H1 (cell line): ENCODE measurements at regions not wholly inside any gene's neighbourhood (a gene's known extent, or its start where the extent isn't known, plus 50 kb on each side); places are given as distances from the start of the nearest gene placed in this dataset.
A peak's percentile ranks its signal among the peaks of the same experiment; 100 is the strongest.

Source experiments
- CTCF ChIA-PET: fragments of 300-600 bp; sonication (Branson Sonifier 250); formaldehyde crosslinking; loops from one replicate; lab custom pipeline; 2021; ENCODE audit not compliant: partially characterized antibody; lab: Charles Lee
- POLR2A ChIA-PET: fragments of 300-600 bp; sonication (Branson Sonifier 250); formaldehyde crosslinking; loops from one replicate; lab custom pipeline; 2021; ENCODE audit warnings: inconsistent platforms; ENCODE audit not compliant: partially characterized antibody; lab: Charles Lee
- DNase-seq, 2 experiments: peaks; one replicate each; pipeline versions ENCODE4 v3.0.0 to v3.0.0-alpha.2; 2010 to 2022; ENCODE audit warnings: low spot score in 2 of 2, low read depth in 1 of 2, mixed read lengths in 1 of 2
- FAIRE-seq: peaks from 2 replicates; lab custom pipeline; 2011; peaks lifted over from hg19 to GRCh38; lab: Jason Lieb, UNC
- H2AFZ ChIP-seq: 2 replicates; pipeline ENCODE4 v1.8.1; 2012; ENCODE audit warnings: low read length, inconsistent platforms
- H2AK5ac ChIP-seq: 2 replicates; pipeline ENCODE4 v1.6.1; 2013; ENCODE audit warnings: low read depth, low read length
- H2BK120ac ChIP-seq: replicated peaks from 2 replicates; pipeline ENCODE3; 2013; ENCODE audit warnings: low read depth, low read length, inconsistent platforms
- H2BK12ac ChIP-seq: 2 replicates; pipeline ENCODE4 v1.6.1; 2013; ENCODE audit warnings: low read depth, low read length
- H2BK15ac ChIP-seq: 2 replicates; pipeline ENCODE4 v1.6.1; 2013; ENCODE audit warnings: low read length
- H2BK20ac ChIP-seq: 2 replicates; pipeline ENCODE4 v1.6.1; 2013; ENCODE audit warnings: low read length
- H2BK5ac ChIP-seq: 2 replicates; pipeline ENCODE4 v1.6.1; 2013; ENCODE audit warnings: low read depth, low read length
- H3K14ac ChIP-seq: 2 replicates; pipeline ENCODE4 v1.6.1; 2013; ENCODE audit warnings: inconsistent platforms; ENCODE audit not compliant: insufficient read length
- H3K18ac ChIP-seq: 2 replicates; pipeline ENCODE4 v1.6.1; 2013; ENCODE audit warnings: low read length; ENCODE audit errors: extremely low read depth
- H3K23ac ChIP-seq: 2 replicates; pipeline ENCODE4 v1.6.1; 2013; ENCODE audit warnings: inconsistent platforms; ENCODE audit not compliant: insufficient read length
- H3K23me2 ChIP-seq: 2 replicates; pipeline ENCODE4 v1.6.1; 2013; ENCODE audit warnings: low read depth, low read length
- H3K27ac ChIP-seq: 2 replicates; pipeline ENCODE4 v1.6.1; 2011; ENCODE audit warnings: low read depth, low read length, inconsistent platforms
- H3K27me3 ChIP-seq, 4 experiments: replicated peaks in 1 of 4; 1 replicate in 1 of 4; 2 replicates in 3 of 4; pipeline versions ENCODE4 v1.6.1 to v1.8.1; 2011 to 2013; ENCODE audit warnings: low read length in 3 of 4, mild to moderate bottlenecking in 3 of 4, inconsistent platforms in 2 of 4, mixed read lengths in 2 of 4, moderate library complexity in 1 of 4; ENCODE audit not compliant: control insufficient read depth in 3 of 4, insufficient read depth in 3 of 4; ENCODE audit errors: extremely low read depth in 1 of 4
- H3K36me3 ChIP-seq, 4 experiments: 2 replicates each; pipeline versions ENCODE4 v1.6.1 to v1.8.1; 2011 to 2013; ENCODE audit warnings: mild to moderate bottlenecking in 4 of 4, low read length in 3 of 4, moderate library complexity in 2 of 4, control low read depth in 1 of 4, inconsistent platforms in 1 of 4; ENCODE audit not compliant: insufficient read depth in 4 of 4, control insufficient read depth in 2 of 4
- H3K4ac ChIP-seq: replicated peaks from 2 replicates; pipeline ENCODE3; 2013; ENCODE audit warnings: low read length, low read depth, mixed read lengths, inconsistent platforms; ENCODE audit not compliant: insufficient read length
- H3K4me1 ChIP-seq, 4 experiments: replicated peaks in 1 of 4; 1 replicate in 1 of 4; 2 replicates in 3 of 4; pipeline versions ENCODE4 v1.6.1 to v1.8.1; 2011 to 2013; ENCODE audit warnings: low read length in 3 of 4, inconsistent platforms in 2 of 4, mixed read lengths in 1 of 4; ENCODE audit not compliant: insufficient read depth in 4 of 4, control insufficient read depth in 3 of 4
- H3K4me2 ChIP-seq, 2 experiments: 2 replicates each; pipeline versions ENCODE4 v1.6.1 to v1.8.1; 2011 to 2013; ENCODE audit warnings: low read depth in 2 of 2, low read length in 2 of 2, control low read depth in 1 of 2, inconsistent platforms in 1 of 2, mild to moderate bottlenecking in 1 of 2; ENCODE audit not compliant: insufficient read depth in 1 of 2
- H3K4me3 ChIP-seq, 4 experiments: fragments of 200-600, 300-600 bp in 1 of 4; sonication (generic), shearing (Covaris generic), sonication (Bioruptor Twin) in 1 of 4; 2 replicates each; pipeline versions ENCODE4 v1.5.1 to v1.8.1; 2011 to 2016; ENCODE audit warnings: low read length in 4 of 4, low read depth in 3 of 4, control low read depth in 2 of 4, inconsistent platforms in 2 of 4, mild to moderate bottlenecking in 2 of 4, mixed read lengths in 1 of 4, moderate library complexity in 1 of 4; ENCODE audit not compliant: insufficient read depth in 2 of 4; ENCODE audit errors: extremely low read depth in 1 of 4
- H3K56ac ChIP-seq: replicated peaks from 2 replicates; pipeline ENCODE3; 2013; ENCODE audit warnings: low read depth, mild to moderate bottlenecking, mixed read lengths, low read length, inconsistent platforms; ENCODE audit not compliant: insufficient read length
- H3K79me1 ChIP-seq: 2 replicates; pipeline ENCODE4 v1.6.1; 2013; ENCODE audit warnings: low read depth, low read length, control low read depth
- H3K79me2 ChIP-seq, 2 experiments: 2 replicates each; pipeline versions ENCODE4 v1.6.1 to v1.8.1; 2012 to 2013; ENCODE audit warnings: low read length in 2 of 2, mild to moderate bottlenecking in 2 of 2, inconsistent platforms in 1 of 2; ENCODE audit not compliant: insufficient read depth in 2 of 2, control insufficient read depth in 1 of 2
- H3K9ac ChIP-seq, 4 experiments: replicated peaks in 1 of 4; 1 replicate in 1 of 4; 2 replicates in 3 of 4; pipeline versions ENCODE4 v1.6.1 to v1.8.1; 2011 to 2013; ENCODE audit warnings: low read depth in 3 of 4, low read length in 3 of 4, control low read depth in 2 of 4, mild to moderate bottlenecking in 2 of 4, moderate library complexity in 2 of 4, inconsistent platforms in 1 of 4; ENCODE audit errors: extremely low read depth in 1 of 4
- H3K9me3 ChIP-seq, 2 experiments: 2 replicates each; pipeline versions ENCODE4 v1.6.1 to v1.8.1; 2012 to 2013; ENCODE audit warnings: mild to moderate bottlenecking in 2 of 2, moderate library complexity in 2 of 2, control low read depth in 1 of 2, inconsistent platforms in 1 of 2, low read depth in 1 of 2, low read length in 1 of 2, mixed read lengths in 1 of 2; ENCODE audit not compliant: insufficient read depth in 2 of 2
- H4K20me1 ChIP-seq, 2 experiments: replicated peaks in 1 of 2; 2 replicates each; pipeline versions ENCODE3 to v1.8.1; 2011 to 2013; ENCODE audit warnings: inconsistent platforms in 2 of 2, low read length in 2 of 2, mild to moderate bottlenecking in 1 of 2; ENCODE audit not compliant: insufficient read depth in 2 of 2, control insufficient read depth in 1 of 2
- H4K5ac ChIP-seq: 2 replicates; pipeline ENCODE4 v1.6.1; 2013; ENCODE audit warnings: low read length, low read depth, mixed read lengths, inconsistent platforms; ENCODE audit not compliant: insufficient read length
- H4K8ac ChIP-seq: 2 replicates; pipeline ENCODE4 v1.8.0; 2013; ENCODE audit warnings: mild to moderate bottlenecking, moderate library complexity, low read length, inconsistent platforms; ENCODE audit not compliant: insufficient read depth; ENCODE audit errors: extremely low read depth
- H4K91ac ChIP-seq: replicated peaks from 2 replicates; pipeline ENCODE3; 2013; ENCODE audit warnings: low read length, mixed read lengths, inconsistent platforms; ENCODE audit not compliant: insufficient read length
- NANOG ChIP-seq: IDR thresholded peaks from 2 replicates; pipeline ENCODE4 v1.6.1; 2011; ENCODE audit warnings: low read length, low read depth, mild to moderate bottlenecking, inconsistent platforms; ENCODE audit not compliant: insufficient read depth, poor library complexity, severe bottlenecking
- POLR2AphosphoS5 ChIP-seq: IDR thresholded peaks from 2 replicates; pipeline ENCODE4 v1.6.1; 2011; ENCODE audit warnings: low read depth, low read length
- RFX5 ChIP-seq: IDR thresholded peaks from 2 replicates; pipeline ENCODE4 v1.6.1; 2011; ENCODE audit warnings: low read depth, low read length, improper control_type of control experiment, borderline replicate concordance
- SIRT6 ChIP-seq: IDR thresholded peaks from one replicate; pipeline ENCODE4 v1.7.1; 2012; ENCODE audit warnings: low read length, inconsistent platforms
- SP2 ChIP-seq: IDR thresholded peaks from 2 replicates; pipeline ENCODE4 v1.6.1; 2012; ENCODE audit warnings: mild to moderate bottlenecking, low read length, inconsistent platforms
- TAF7 ChIP-seq: optimal IDR thresholded peaks from 2 replicates; pipeline ENCODE3; 2011; ENCODE audit warnings: low read depth, mild to moderate bottlenecking, inconsistent platforms, low read length, moderate library complexity, borderline replicate concordance
- WGBS, 2 experiments: shearing (Covaris generic) in 1 of 2; methylation state at CpG; one replicate each; pipeline versions ENCODE4 v1.1.6 to v1.1.7; 2013 to 2015; ENCODE audit warnings: low lambda C conversion rate in 2 of 2, mixed read lengths in 2 of 2, inconsistent platforms in 1 of 2, low coverage in 1 of 2, missing lambda C conversion rate in 1 of 2; ENCODE audit not compliant: insufficient replicate concordance in 2 of 2, insufficient coverage in 1 of 2, insufficient read length in 1 of 2; ENCODE audit errors: extremely low coverage in 1 of 2, missing lambda C conversion rate in 1 of 2; 5-methylcytosine and 5-hydroxymethylcytosine counted together

DNA sequence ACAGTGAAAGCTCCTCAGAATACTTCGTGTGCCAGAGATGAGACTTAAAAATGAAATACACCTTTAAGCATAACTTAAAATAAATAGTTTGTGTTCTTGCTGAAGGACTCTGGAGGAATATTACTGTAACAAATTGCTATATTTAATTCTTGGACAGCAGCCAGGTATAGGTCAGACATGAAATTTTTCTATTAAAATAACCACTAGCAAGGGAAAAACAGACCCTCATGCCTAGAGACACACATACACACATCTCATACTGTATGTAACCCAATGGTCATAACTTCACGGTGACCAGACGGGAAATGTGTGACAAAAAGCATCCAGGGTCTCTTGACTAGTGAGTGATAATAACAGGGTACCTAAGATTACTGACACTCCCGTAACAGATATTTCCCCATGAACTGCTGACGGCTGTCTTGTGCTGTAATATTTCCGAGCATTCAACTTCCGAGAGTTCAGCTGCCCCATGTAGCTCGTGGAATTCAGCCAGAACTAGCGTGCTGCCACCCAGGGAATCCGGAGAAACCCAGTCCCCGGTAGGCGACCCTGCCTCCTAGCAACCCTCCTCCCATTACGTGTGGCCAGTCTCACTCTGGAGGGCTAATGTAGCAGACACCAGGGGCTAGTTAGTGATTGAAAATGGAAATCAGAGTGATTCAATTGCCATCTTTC is 2295.1 kb upstream of the WWC1 start:
- H4K91ac ChIP-seq, result no peak overlapping the region
- no peaks in the 10 kb centered on the region for H4K20me1 ChIP-seq
- H4K5ac ChIP-seq, result no peak overlapping the region
- H3K23me2 ChIP-seq, result no peaks in the 10 kb centered on the region
- POLR2A ChIA-PET, result no interaction called here
- H3K56ac ChIP-seq, result no peak overlapping the region
- H3K79me1 ChIP-seq, result no peaks in the 10 kb centered on the region
- no peak overlapping the region for H3K9ac ChIP-seq
- H3K18ac ChIP-seq, result no peak overlapping the region
- CTCF ChIA-PET, result interaction anchor here (0.5 kb wide), 1 partner anchor 18 kb away, joined by 3 read pairs; no protein-coding TSS in a partner anchor
- H3K4ac ChIP-seq, result no peak overlapping the region
- H3K4me3 ChIP-seq, result no peak overlapping the region
- no peak overlapping the region for H2BK5ac ChIP-seq
- no peak overlapping the region for H2BK20ac ChIP-seq
- no peak overlapping the region; the same call in 1 of the 2 replicates for H4K8ac ChIP-seq
- no peak for FAIRE-seq
- no peaks in the 10 kb centered on the region for H3K9me3 ChIP-seq
- 89% methylated on average over 13 of the region's 13 CpGs; no CpG with 5 or more reads in 1 of the 2 experiments for WGBS, 2 experiments
- no peak overlapping the region for H3K4me2 ChIP-seq
- H2AK5ac ChIP-seq, result no peak overlapping the region
- H3K4me1 ChIP-seq, result peaks cover 0 to 3% (median 0%) of the 10 kb centered on the region in 4 experiments; a peak in 1 of 7 replicates
- no peaks in the 10 kb centered on the region for H3K79me2 ChIP-seq
- no peak overlapping the region for H2BK15ac ChIP-seq
- no peak overlapping the region for H3K23ac ChIP-seq
- no peak overlapping the region for H2BK12ac ChIP-seq
- no peak overlapping the region for H3K27ac ChIP-seq
- no peaks in the 10 kb centered on the region for H3K27me3 ChIP-seq
- H2BK120ac ChIP-seq, result no peak overlapping the region
- H3K36me3 ChIP-seq, result no peaks in the 10 kb centered on the region
- no peak for DNase-seq
- H3K14ac ChIP-seq, result no peak overlapping the region
- 0 out of 2 replicates have a peak overlapping the region, but pooled peaks have one; percentile 40 for H2AFZ ChIP-seq
- TF ChIP-seq SP2 (no peak), TAF7 (no peak), NANOG (no peak), POLR2AphosphoS5 (no peak), SIRT6 (no peak), RFX5 (no peak)
